K562 (cell line): ENCODE measurements at regions not wholly inside any gene's neighbourhood (a gene's known extent, or its start where the extent isn't known, plus 50 kb on each side); places are given as distances from the start of the nearest gene placed in this dataset.

ENCODE experiments used
- ATF7 ChIP-seq: fragments of 450-650 bp; IDR thresholded peaks from 2 replicates; pipeline ENCODE4 v1.7.1; 2014; ENCODE audit warnings: mild to moderate bottlenecking, moderate library complexity
- CC2D1A ChIP-seq: fragments of 450-650 bp; IDR thresholded peaks from 2 replicates; pipeline ENCODE4 v1.6.1; 2017; ENCODE audit warnings: mild to moderate bottlenecking
- IRF1 ChIP-seq: sonication (generic); formaldehyde crosslinking; IDR thresholded peaks from 2 replicates; pipeline ENCODE4 v1.8.0; 2022; ENCODE audit warnings: missing genetic modification reagents, mild to moderate bottlenecking, borderline replicate concordance
- JUNB ChIP-seq: fragments of 450-650 bp; formaldehyde crosslinking; conservative IDR thresholded peaks from 2 replicates; pipeline ENCODE4 v1.4.0; 2020; ENCODE audit warnings: mild to moderate bottlenecking
- SMAD1 ChIP-seq: fragments of 150-350 bp; IDR thresholded peaks from 2 replicates; pipeline ENCODE4 v1.6.1; 2014; ENCODE audit warnings: low read length, low read depth; ENCODE audit not compliant: partially characterized antibody
- TF ChIP-seq, protein P1 (sequence below): IDR thresholded peaks from 3 replicates; pipeline ENCODE4 v1.6.1; 2011; ENCODE audit warnings: borderline replicate concordance, mild to moderate bottlenecking, moderate library complexity; ENCODE audit not compliant: insufficient read length; ENCODE audit errors: extremely low read depth
- TF ChIP-seq, protein P2 (sequence below), 2 experiments: fragments of 450-650 bp in 1 of 2; sonication (generic) in 1 of 2; formaldehyde crosslinking in 1 of 2; IDR thresholded peaks; 2 replicates each; pipeline versions ENCODE4 v1.7.1 to v1.9.0; 2016 to 2022; ENCODE audit warnings: inconsistent platforms in 1 of 2, mild to moderate bottlenecking in 1 of 2, missing genetic modification reagents in 1 of 2
- TF ChIP-seq, protein P3 (sequence below): sonication (generic); formaldehyde crosslinking; IDR thresholded peaks from 2 replicates; pipeline ENCODE4 v1.8.1; 2023; ENCODE audit warnings: missing genetic modification reagents, mild to moderate bottlenecking, borderline replicate concordance

GRCh38 chr1:157279138-157279801 lies 141.1 kb upstream of the ETV3 start (continued):
- TF ChIP-seq, protein P1, sequence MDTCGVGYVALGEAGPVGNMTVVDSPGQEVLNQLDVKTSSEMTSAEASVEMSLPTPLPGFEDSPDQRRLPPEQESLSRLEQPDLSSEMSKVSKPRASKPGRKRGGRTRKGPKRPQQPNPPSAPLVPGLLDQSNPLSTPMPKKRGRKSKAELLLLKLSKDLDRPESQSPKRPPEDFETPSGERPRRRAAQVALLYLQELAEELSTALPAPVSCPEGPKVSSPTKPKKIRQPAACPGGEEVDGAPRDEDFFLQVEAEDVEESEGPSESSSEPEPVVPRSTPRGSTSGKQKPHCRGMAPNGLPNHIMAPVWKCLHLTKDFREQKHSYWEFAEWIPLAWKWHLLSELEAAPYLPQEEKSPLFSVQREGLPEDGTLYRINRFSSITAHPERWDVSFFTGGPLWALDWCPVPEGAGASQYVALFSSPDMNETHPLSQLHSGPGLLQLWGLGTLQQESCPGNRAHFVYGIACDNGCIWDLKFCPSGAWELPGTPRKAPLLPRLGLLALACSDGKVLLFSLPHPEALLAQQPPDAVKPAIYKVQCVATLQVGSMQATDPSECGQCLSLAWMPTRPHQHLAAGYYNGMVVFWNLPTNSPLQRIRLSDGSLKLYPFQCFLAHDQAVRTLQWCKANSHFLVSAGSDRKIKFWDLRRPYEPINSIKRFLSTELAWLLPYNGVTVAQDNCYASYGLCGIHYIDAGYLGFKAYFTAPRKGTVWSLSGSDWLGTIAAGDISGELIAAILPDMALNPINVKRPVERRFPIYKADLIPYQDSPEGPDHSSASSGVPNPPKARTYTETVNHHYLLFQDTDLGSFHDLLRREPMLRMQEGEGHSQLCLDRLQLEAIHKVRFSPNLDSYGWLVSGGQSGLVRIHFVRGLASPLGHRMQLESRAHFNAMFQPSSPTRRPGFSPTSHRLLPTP = no peak
- TF ChIP-seq JUNB (CRISPR knock-in tag) (no peak), IRF1 (CRISPR knock-in tag) (no peak), SMAD1 (peak; percentile 83), CC2D1A (peak; percentile 96), ATF7 (peak; percentile 95)
- TF ChIP-seq, protein P2, sequence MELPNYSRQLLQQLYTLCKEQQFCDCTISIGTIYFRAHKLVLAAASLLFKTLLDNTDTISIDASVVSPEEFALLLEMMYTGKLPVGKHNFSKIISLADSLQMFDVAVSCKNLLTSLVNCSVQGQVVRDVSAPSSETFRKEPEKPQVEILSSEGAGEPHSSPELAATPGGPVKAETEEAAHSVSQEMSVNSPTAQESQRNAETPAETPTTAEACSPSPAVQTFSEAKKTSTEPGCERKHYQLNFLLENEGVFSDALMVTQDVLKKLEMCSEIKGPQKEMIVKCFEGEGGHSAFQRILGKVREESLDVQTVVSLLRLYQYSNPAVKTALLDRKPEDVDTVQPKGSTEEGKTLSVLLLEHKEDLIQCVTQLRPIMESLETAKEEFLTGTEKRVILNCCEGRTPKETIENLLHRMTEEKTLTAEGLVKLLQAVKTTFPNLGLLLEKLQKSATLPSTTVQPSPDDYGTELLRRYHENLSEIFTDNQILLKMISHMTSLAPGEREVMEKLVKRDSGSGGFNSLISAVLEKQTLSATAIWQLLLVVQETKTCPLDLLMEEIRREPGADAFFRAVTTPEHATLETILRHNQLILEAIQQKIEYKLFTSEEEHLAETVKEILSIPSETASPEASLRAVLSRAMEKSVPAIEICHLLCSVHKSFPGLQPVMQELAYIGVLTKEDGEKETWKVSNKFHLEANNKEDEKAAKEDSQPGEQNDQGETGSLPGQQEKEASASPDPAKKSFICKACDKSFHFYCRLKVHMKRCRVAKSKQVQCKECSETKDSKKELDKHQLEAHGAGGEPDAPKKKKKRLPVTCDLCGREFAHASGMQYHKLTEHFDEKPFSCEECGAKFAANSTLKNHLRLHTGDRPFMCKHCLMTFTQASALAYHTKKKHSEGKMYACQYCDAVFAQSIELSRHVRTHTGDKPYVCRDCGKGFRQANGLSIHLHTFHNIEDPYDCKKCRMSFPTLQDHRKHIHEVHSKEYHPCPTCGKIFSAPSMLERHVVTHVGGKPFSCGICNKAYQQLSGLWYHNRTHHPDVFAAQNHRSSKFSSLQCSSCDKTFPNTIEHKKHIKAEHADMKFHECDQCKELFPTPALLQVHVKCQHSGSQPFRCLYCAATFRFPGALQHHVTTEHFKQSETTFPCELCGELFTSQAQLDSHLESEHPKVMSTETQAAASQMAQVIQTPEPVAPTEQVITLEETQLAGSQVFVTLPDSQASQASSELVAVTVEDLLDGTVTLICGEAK (IDR thresholded peaks at IDR 0.05) = 0 out of 2 replicates have a peak, but pooled peaks have one; percentile 35
- TF ChIP-seq, protein P2 (CRISPR knock-in tag; IDR thresholded peaks at IDR 0.05) = no peak
- TF ChIP-seq, protein P3, sequence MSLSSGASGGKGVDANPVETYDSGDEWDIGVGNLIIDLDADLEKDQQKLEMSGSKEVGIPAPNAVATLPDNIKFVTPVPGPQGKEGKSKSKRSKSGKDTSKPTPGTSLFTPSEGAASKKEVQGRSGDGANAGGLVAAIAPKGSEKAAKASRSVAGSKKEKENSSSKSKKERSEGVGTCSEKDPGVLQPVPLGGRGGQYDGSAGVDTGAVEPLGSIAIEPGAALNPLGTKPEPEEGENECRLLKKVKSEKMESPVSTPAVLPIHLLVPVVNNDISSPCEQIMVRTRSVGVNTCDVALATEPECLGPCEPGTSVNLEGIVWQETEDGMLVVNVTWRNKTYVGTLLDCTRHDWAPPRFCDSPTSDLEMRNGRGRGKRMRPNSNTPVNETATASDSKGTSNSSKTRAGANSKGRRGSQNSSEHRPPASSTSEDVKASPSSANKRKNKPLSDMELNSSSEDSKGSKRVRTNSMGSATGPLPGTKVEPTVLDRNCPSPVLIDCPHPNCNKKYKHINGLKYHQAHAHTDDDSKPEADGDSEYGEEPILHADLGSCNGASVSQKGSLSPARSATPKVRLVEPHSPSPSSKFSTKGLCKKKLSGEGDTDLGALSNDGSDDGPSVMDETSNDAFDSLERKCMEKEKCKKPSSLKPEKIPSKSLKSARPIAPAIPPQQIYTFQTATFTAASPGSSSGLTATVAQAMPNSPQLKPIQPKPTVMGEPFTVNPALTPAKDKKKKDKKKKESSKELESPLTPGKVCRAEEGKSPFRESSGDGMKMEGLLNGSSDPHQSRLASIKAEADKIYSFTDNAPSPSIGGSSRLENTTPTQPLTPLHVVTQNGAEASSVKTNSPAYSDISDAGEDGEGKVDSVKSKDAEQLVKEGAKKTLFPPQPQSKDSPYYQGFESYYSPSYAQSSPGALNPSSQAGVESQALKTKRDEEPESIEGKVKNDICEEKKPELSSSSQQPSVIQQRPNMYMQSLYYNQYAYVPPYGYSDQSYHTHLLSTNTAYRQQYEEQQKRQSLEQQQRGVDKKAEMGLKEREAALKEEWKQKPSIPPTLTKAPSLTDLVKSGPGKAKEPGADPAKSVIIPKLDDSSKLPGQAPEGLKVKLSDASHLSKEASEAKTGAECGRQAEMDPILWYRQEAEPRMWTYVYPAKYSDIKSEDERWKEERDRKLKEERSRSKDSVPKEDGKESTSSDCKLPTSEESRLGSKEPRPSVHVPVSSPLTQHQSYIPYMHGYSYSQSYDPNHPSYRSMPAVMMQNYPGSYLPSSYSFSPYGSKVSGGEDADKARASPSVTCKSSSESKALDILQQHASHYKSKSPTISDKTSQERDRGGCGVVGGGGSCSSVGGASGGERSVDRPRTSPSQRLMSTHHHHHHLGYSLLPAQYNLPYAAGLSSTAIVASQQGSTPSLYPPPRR (CRISPR knock-in tag) = no peak; the same call in 1 of the 2 replicates
